ENCODE measurements at regions not wholly inside any gene's neighbourhood (a gene's known extent, or its start where the extent isn't known, plus 50 kb on each side); places are given as distances from the start of the nearest gene placed in this dataset.

DNA sequence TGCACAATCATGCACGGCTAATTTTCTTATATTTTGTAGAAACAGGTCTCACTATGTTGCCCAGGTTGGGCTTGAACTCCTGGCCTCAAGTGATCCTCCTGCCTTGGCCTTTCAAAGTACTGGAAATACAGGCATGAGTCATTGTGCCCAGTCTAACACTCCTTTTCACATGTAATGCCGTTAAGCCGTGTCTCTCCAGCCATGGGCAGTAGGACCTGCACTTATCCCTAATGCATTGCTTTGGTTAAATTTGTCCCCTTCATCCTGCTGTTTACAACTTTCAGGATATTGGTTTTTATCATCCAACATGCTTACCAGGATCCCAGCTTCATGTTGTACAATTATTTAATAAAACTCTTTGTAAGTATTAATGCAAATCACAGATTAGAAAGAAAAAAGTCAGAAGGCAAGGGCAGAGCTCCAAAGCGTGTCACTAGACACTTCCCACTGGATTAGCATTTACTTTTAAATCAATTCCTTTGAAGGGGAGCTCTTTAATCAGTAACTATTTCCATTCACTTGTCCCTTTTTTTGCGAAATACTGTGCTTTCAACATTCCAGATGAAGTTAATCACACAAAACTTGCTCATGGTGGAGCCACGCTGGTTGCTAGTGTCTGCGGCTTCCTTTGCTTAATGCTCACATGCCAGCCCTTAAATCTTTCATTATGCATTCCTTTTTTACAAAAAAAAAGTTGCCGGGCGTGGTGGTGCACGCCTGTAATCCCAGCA lies 256.0 kb upstream of the AUTS2 start:
- peaks cover 9% of the 10 kb centered on the region for H3K9me3 Mint-ChIP-seq (ENCODE audit: unreplicated experiment)
- TF ChIP-seq, protein P1, sequence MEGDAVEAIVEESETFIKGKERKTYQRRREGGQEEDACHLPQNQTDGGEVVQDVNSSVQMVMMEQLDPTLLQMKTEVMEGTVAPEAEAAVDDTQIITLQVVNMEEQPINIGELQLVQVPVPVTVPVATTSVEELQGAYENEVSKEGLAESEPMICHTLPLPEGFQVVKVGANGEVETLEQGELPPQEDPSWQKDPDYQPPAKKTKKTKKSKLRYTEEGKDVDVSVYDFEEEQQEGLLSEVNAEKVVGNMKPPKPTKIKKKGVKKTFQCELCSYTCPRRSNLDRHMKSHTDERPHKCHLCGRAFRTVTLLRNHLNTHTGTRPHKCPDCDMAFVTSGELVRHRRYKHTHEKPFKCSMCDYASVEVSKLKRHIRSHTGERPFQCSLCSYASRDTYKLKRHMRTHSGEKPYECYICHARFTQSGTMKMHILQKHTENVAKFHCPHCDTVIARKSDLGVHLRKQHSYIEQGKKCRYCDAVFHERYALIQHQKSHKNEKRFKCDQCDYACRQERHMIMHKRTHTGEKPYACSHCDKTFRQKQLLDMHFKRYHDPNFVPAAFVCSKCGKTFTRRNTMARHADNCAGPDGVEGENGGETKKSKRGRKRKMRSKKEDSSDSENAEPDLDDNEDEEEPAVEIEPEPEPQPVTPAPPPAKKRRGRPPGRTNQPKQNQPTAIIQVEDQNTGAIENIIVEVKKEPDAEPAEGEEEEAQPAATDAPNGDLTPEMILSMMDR (IDR thresholded peaks at IDR 0.05; ENCODE audit: unreplicated experiment), result no peak
- H3K4me3 Mint-ChIP-seq (ENCODE audit: unreplicated experiment), result no peak overlapping the region
- no peaks in the 10 kb centered on the region for H3K4me1 Mint-ChIP-seq (ENCODE audit: unreplicated experiment)
- peaks cover 1% of the 10 kb centered on the region for H3K27me3 Mint-ChIP-seq (ENCODE audit: unreplicated experiment)
- H3K36me3 Mint-ChIP-seq (ENCODE audit: low read depth, unreplicated experiment), result no peaks in the 10 kb centered on the region
- DNase-seq (ENCODE audit: low spot score), result no peak
- no peak overlapping the region for H3K27ac Mint-ChIP-seq (ENCODE audit: unreplicated experiment)

DNA sequence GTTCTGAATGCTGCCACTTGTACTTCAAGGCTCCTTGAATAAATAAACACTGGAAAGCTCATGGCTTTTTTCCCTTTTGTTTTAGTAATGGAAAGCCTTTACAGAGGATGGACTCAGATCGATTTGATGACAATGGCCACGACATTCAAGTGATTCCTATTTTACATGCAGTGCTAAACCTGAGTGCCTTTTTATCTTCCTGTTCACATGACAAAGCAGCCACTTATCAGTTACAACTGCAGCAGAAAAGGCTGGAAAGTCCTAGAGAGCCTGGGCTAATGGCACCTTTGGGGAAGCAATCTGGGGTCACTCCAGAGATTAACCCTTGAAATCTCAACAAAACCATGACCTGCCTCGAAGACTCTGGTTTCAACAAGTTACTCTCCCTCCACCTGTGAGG lies 249.0 kb upstream of the AUTS2 start:
- Mint-ChIP-seq H3K27ac (ENCODE audit: unreplicated experiment) (no peak overlapping the region), H3K27me3 (ENCODE audit: unreplicated experiment) (peaks cover 6% of the 10 kb centered on the region), H3K9me3 (ENCODE audit: unreplicated experiment) (peaks cover 1% of the 10 kb centered on the region), H3K4me1 (ENCODE audit: unreplicated experiment) (no peaks in the 10 kb centered on the region), H3K4me3 (ENCODE audit: unreplicated experiment) (no peak overlapping the region), H3K36me3 (ENCODE audit: low read depth, unreplicated experiment) (no peaks in the 10 kb centered on the region)
- TF ChIP-seq, protein P1 (IDR thresholded peaks at IDR 0.05; ENCODE audit: unreplicated experiment), result no peak
- no peak for DNase-seq (ENCODE audit: low spot score)

DNA sequence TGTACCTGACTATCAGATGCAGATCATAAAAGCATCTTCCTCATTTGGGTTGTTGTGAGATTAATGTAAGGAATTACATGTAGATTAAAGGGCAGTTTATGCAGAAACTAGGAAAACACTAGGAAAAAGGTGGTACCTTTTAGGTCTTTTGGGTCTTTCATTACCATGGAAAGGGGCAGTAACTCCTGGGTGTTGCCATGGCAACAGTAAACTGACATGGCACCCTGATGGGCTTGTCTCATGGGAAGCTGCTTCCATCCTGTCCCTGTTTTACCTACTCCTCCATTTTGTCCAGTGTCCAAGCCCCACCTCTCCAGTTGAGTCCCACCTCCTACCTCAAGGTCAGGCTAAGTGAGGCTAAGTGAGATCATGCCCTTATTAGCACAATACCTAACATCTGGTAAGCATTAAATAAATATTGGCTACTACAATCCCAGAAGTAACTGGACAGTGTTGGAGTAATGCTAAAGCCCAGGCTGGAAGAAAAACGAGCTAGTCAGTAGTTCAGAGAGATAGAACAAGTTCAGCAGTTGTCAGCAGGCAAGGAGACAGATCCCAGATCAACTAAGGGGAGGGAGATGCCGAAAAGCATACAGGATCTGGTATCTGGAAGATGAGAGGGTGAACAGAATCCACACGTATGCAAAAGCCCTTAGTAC lies 240.0 kb upstream of the AUTS2 start:
- no peaks in the 10 kb centered on the region for H3K36me3 Mint-ChIP-seq (ENCODE audit: low read depth, unreplicated experiment)
- H3K27me3 Mint-ChIP-seq (ENCODE audit: unreplicated experiment), result no peaks in the 10 kb centered on the region
- H3K27ac Mint-ChIP-seq (ENCODE audit: unreplicated experiment), result no peak overlapping the region
- TF ChIP-seq, protein P1 (IDR thresholded peaks at IDR 0.05; ENCODE audit: unreplicated experiment), result no peak
- DNase-seq (ENCODE audit: low spot score), result no peak
- no peaks in the 10 kb centered on the region for H3K9me3 Mint-ChIP-seq (ENCODE audit: unreplicated experiment)
- no peaks in the 10 kb centered on the region for H3K4me1 Mint-ChIP-seq (ENCODE audit: unreplicated experiment)
- H3K4me3 Mint-ChIP-seq (ENCODE audit: unreplicated experiment), result no peak overlapping the region

DNA sequence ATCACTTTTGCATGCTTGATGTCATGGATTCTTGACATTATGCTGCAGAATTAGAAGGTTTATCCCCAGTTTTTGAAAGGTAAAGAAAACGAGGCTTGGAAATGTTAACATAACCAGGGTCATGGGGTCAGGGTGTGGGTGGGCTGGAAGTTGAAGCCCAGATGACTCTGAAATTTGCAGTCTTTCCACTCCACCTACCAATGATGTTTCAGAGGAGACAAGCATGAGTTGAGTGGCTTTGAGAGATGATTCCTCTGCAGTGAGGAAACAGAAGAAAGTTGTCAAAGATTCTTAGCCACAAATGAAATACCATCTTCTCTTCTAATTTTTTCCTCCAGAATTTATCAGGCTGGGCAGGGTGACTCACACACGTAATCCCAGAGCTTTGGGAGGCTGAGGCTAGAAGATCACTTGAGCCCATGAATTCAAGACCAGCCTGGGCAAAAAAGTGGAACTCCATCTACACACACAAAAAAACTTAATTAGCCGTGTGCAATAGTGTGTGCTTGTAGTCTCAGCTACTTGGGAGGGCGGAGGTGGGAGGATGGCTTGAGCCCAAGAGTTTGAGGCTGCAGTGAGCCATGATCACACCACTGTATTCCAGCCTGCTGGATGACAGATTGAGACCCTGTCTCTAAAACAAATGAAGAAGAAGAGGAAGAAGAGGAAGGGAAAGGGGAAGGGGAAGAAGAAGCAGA lies 239.1 kb upstream of the AUTS2 start:
- Mint-ChIP-seq H3K4me3 (ENCODE audit: unreplicated experiment) (no peak overlapping the region), H3K27me3 (ENCODE audit: unreplicated experiment) (no peaks in the 10 kb centered on the region), H3K4me1 (ENCODE audit: unreplicated experiment) (no peaks in the 10 kb centered on the region), H3K36me3 (ENCODE audit: low read depth, unreplicated experiment) (no peaks in the 10 kb centered on the region), H3K27ac (ENCODE audit: unreplicated experiment) (no peak overlapping the region), H3K9me3 (ENCODE audit: unreplicated experiment) (no peaks in the 10 kb centered on the region)
- TF ChIP-seq, protein P1 (IDR thresholded peaks at IDR 0.05; ENCODE audit: unreplicated experiment), result no peak
- no peak for DNase-seq (ENCODE audit: low spot score)

DNA sequence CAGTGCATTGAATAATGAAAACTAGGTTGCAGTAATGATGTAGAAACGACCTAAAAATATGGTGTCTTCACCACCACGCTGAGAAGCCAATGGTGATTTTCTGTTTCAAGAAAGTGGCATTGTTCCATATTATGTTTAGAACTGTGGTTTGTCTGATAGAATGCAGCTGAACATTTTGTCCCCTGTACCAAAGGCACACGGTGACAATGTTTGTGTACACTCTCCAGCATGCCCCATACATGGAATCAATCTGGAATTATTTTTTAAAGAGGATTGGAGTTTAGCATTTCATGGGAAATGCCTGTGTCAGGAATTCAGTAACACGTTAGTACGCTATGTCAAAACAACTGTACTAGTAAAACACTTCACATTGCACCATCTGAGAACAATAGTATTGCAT lies 237.4 kb upstream of the AUTS2 start:
- TF ChIP-seq, protein P1 (IDR thresholded peaks at IDR 0.05; ENCODE audit: unreplicated experiment), result no peak
- Mint-ChIP-seq H3K4me3 (ENCODE audit: unreplicated experiment) (no peak overlapping the region), H3K27ac (ENCODE audit: unreplicated experiment) (no peak overlapping the region), H3K27me3 (ENCODE audit: unreplicated experiment) (no peaks in the 10 kb centered on the region), H3K36me3 (ENCODE audit: low read depth, unreplicated experiment) (no peaks in the 10 kb centered on the region), H3K4me1 (ENCODE audit: unreplicated experiment) (no peaks in the 10 kb centered on the region), H3K9me3 (ENCODE audit: unreplicated experiment) (no peaks in the 10 kb centered on the region)
- DNase-seq (ENCODE audit: low spot score), result no peak
